ENCODE measurements at regions not wholly inside any gene's neighbourhood (a gene's known extent, or its start where the extent isn't known, plus 50 kb on each side); places are given as distances from the start of the nearest gene placed in this dataset.

DNA sequence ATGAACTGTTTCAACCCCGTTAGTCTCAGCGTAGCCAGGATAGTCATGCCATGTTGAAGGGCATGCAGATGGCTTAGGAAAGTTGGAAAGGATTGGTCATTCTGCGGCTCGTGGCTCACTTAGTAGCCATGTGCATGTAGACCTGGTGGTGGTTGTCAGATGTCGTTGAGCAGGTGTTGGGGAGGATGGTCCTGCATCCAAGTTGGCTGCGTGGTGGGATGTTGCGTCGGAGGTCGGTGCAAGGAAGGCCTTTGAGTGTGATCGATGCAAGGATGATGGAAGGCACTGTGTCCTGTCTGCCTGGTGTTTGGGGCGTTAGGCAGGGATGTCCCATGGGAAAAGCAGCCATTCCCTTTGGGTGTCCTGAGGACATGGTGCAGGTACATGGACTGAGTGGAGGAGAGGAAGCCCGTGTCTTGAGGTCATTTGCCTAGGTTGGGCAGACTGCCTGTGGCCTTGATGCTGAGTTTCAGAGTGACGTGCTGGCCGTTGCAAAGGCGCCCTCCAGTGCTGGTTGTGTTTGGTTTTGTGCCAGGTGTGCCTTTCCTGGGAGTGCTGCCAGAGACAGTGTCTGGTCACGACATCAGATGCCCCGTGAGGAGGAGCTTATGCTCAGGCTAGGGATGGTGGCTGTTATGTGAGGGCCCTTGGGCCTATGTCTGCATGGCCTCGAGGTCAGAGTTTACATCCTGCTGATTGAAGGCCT, 103.4 kb downstream of the SNRPN start:
- TF ChIP-seq POLR2A (IDR thresholded peaks at IDR 0.05; ENCODE audit: low read depth, low read length): no peak
- TF ChIP-seq POLR2AphosphoS5 (IDR thresholded peaks at IDR 0.05; ENCODE audit: low read depth, low read length): no peak
